GM18519 (cell line): ENCODE measurements at regions not wholly inside any gene's neighbourhood (a gene's known extent, or its start where the extent isn't known, plus 50 kb on each side); places are given as distances from the start of the nearest gene placed in this dataset.
"Not testable (repeated sequence)": the region's sequence is repeated elsewhere in the genome, so short reads cannot be mapped to it uniquely, and the experiment has no call there.

Experiments
- ATAC-seq: cut with Tn5 transposase; IDR thresholded peaks from one replicate; pipeline ENCODE4 v1.9.1; 2021; ENCODE audit warnings: mild to moderate bottlenecking, moderate library complexity; ENCODE audit not compliant: unreplicated experiment, low FRiP score

- no peak for ATAC-seq
Measured at GRCh38 chr6:81630719-81631118, 121.8 kb downstream of the TENT5A start.

DNA sequence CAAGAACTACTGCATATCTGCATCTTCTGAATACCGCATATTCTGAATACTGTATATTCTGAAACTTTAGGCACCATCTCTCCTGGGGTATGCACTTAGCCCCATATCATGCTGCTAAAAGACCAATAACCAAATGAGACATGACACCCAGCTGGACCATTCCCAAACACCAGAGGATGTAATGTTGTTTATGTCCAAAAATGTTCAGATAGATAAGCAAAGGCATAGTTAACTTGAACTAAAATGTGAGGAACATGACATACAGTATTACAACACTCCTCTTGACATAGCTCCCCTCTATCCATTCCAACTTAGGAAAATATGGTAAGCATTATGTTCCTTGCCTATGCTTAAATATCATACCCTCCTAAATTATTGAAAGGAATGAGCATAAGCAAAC lies 127.3 kb downstream of the TENT5A start:
- ATAC-seq, result no peak

GRCh38 chr6:81624453-81624852 lies 128.0 kb downstream of the TENT5A start:
- ATAC-seq, result no peak

DNA sequence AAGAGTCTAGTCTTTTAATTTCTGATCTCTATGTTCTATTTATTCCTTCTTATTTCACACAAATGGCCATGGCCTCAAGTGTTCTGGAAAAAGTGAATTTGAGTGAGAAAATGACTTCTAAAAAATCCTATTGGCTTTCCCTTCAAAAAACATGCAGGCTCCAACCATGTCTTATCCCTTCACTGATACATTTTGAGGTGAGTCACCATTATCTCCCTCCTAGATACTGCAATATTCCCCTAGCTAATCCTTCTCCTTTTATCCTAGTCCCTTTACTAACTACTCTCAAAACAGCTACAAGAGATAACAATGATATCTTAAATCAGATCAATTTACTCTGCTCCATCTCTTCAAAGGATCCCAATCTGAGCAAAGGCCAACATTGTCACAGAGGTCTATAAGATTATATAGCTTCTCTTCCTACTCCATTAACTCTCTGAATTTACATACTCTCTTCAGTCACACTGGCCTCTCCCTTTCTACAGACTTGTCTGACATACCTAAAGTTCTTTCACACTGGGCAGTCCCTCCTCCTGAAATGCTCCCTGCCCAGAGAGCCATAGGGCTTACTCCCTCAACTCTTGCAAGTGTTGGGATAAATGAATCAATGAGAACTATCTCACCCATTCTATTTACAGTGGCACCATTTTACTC lies 129.2 kb downstream of the TENT5A start:
- ATAC-seq, result no peak

- no peak for ATAC-seq
Measured at GRCh38 chr6:81621816-81622395, 130.6 kb downstream of the TENT5A start.

DNA sequence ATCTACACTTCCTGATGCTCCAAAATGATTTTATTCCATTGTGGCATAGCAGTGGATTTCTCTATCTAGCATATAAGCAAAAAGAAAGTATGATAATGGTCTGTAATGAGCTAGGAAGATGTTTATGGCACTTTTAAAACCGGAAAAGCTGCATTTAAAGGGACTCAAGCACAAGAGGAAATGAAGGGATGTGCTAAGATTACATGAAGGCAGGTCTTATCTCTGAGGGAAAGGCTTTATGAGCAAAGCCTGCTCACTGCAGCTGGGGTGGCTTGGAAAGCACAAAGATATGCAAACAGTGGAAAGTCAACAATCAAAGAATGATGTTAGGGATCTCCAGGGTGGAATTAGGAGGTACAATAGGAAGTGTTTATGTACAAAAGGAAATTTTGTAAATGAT lies 138.2 kb downstream of the TENT5A start:
- ATAC-seq, result no peak

- no peak for ATAC-seq
Measured at GRCh38 chr6:81613606-81614005, 138.9 kb downstream of the TENT5A start.

DNA sequence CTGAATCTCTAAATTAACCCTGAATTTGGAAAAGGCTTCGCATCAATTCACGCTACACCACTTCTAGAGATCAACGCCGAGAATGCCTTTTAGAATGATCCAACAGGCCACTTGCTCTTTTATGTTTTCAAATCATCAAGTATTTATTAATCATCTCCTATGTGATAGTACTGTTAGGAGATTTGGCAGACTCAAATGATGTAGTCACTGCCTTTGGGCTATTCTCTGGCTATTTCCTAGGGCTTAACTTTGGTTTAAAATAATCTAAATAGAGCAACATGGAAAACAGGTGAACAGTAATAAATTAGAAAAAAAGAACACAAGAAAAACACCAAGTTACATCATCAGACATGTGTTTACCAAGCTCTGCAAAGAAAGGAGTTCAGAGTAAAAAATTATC lies 140.3 kb downstream of the TENT5A start:
- no peak for ATAC-seq

DNA sequence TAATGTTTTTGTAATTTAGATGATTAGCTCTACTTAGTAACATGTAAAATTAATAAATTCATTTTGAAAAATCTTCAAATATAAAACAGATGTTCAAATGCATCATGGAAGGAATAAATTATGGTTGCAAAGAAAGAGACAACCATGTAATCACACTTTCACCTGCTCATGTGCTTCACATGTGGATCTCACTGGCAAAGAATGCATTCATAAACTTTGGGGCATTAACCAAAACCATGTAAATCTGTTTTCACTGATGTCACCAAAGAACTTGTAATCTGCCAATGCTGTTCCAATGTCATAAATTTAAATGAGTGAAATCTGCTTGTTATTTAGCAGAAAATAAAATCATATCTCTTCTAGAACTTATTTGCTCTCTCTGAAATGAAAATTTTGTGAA lies 142.7 kb downstream of the TENT5A start:
- no peak for ATAC-seq

DNA sequence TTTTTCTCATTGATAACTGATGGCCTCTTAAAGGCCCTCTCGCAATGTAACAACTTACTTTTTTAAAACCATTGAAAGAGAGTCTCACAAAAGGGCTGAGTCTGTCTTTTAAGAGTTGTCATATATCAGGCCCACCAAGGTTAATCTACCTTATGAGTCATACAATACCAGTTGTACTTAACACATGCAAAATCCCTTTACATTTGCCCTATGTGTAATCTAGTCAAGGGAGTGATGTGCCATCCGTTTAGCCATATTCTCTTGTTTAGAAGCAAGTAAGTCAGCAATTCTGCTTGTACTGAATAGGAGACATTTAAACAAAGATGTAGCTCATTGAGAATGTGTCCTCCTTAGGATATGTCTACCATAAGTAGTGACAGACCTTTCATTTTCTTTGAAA lies 143.7 kb downstream of the TENT5A start:
- ATAC-seq, result no peak

- ATAC-seq, result no peak
Measured at GRCh38 chr6:81606965-81607381, 145.5 kb downstream of the TENT5A start.

GRCh38 chr6:81605526-81605925 lies 147.0 kb downstream of the TENT5A start:
- ATAC-seq, result no peak

DNA sequence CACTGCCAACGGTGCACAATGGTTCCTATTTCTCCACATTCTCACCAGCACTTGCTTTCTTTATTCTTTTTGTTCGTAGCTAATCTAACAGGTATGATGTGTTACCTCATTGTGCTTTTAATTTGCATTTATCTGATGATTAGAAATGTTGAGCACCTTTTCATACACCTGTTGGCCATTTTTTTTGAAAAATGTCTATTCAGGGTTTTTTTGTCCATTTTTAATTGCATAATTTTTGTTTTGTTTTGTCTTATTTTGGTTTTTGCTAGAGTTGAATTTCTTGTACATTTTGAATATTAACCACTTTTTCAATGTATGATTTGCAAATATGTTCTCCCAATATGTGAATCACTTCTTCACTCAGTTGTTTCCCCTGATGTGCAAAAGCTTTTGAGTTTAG lies 150.6 kb downstream of the TENT5A start:
- ATAC-seq, result no peak

- ATAC-seq, result not testable (repeated sequence)
Measured at GRCh38 chr6:81600488-81600887, 152.0 kb downstream of the TENT5A start.

GRCh38 chr6:81594501-81594900 lies 158.0 kb downstream of the TENT5A start:
- no peak for ATAC-seq

DNA sequence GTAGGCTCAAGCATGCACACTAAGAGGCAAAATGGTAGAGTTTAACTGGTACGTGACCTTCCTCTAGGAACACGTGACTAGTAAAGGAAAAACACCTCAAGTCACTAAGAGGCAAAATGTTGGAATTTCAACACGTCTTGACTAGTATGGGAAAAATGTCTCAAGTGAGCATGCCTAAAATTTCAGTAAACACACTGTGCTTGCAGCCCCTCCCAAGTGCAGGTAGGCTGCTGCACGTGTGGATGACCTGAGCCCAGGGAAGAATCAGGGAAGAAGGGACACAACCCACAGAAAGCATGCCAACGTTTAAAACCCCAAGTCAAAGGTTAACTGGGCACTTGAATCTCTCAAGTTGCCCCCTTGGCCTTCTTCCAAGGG lies 162.2 kb downstream of the TENT5A start:
- ATAC-seq, result no peak

DNA sequence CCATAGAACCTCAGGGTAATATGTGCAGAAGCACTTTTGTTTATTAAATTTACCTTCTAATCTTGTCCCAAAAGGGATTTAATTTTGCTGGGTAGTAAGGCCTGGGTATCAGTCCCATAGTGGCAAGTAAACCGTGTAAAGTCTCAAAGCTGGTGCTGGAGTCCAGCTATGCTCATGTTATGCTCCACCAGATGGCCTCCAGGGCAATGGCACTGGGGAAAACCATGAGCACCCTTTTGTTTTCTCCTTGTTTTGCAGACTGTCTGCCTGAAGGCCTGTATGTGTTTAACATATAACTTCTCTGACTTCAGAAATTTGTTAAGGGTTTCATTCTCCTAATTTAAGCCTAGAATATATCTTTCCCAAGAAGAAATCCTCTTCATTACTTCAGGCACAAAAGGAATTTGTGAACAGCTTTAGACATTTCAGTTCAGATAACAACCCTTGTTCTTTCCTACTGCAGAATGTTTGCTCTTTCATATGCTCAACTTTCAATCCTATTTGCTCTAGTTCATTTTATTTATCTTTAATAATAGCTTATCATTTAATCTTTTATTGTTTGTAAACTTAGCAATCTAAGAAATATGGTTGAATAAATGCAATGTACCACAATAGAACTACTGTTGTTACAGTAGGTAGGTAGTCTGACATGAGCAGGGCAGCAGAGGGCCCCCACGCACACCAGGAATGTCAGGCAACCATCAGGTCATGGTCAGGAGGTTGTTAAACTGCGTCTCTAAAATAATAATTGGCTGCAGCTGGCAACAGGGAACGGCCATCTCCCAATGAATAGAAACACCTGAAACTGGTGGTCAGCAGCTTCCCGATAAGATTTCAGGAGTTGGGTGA lies 162.8 kb downstream of the TENT5A start:
- no peak for ATAC-seq

- ATAC-seq, result not testable (repeated sequence)
Measured at GRCh38 chr6:81585686-81586085, 166.8 kb downstream of the TENT5A start.

GRCh38 chr6:81584156-81584555 lies 168.3 kb downstream of the TENT5A start:
- not testable (repeated sequence) for ATAC-seq

DNA sequence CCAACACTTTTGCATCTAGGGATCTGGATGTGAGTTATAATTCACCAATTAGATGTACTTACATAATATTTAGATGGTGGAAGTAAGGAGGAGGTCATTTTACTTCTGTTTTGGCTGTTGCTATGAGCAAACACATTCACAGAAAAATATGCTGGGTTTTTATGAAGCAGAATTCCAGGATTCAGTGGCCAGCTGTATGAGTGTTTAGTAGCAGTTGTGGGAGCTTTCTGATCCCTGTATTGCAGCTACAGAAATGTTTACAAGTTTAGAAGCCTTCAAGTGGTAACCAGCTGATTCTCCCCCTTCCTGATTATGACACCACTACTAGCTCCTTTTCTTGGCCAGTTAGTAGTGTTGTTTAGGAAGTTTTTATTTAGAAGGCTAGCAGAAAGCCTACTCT lies 177.0 kb downstream of the TENT5A start:
- ATAC-seq, result no peak

- ATAC-seq, result no peak
Measured at GRCh38 chr6:81572020-81572419, 180.5 kb downstream of the TENT5A start.

DNA sequence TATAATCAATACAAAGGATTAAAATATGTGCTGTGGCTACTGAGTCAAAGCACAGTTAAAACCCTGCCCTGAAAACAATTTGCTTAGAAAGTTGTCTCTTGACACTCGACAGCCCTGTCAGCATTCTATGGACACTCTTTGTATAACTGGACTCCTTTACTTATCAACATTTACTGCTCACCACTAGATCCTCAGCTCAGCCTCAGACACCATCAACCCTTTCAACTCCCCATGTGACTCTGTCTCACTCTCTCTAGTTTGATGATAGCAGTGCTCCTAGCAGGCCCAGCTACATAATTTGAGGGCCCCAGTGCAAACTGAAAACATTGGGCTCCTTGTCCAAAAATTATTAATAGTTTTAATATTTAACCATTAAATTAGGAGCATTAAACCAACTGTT lies 181.8 kb downstream of the TENT5A start:
- ATAC-seq, result no peak
